Endothelial cell of umbilical vein (primary cell): ENCODE measurements at regions not wholly inside any gene's neighbourhood (a gene's known extent, or its start where the extent isn't known, plus 50 kb on each side); places are given as distances from the start of the nearest gene placed in this dataset.

Experiments used
- BruUV-seq: library from RNA; stranded (reverse); fragments of 400-500 nt; replicated peaks from 2 replicates; lab custom pipeline; 2021; lab: Mats Ljungman, UMichigan
- CTCF ChIA-PET: fragments of 300-600, 350-600 bp; sonication (Branson Sonifier 250); formaldehyde crosslinking; loops from one replicate; lab custom pipeline; 2021; ENCODE audit warnings: antibody characterized with exemption, inconsistent platforms; lab: Charles Lee
- POLR2A ChIA-PET: fragments of 300-600, 350-600 bp; sonication (Branson Sonifier 250); formaldehyde crosslinking; loops from one replicate; lab custom pipeline; 2021; ENCODE audit warnings: antibody characterized with exemption, inconsistent platforms; lab: Charles Lee
- DNase-seq: peaks from one replicate; pipeline ENCODE4 v3.0.0-alpha.2; 2011; ENCODE audit warnings: low read depth, low spot score
- FAIRE-seq: peaks from 2 replicates; lab custom pipeline; 2011; peaks lifted over from hg19 to GRCh38; lab: Jason Lieb, UNC
- H2AFZ ChIP-seq: 2 replicates; pipeline ENCODE4 v1.6.0; 2012; ENCODE audit warnings: low read depth, low read length, control low read depth, inconsistent platforms
- H3K27ac ChIP-seq: 2 replicates; pipeline ENCODE4 v1.5.1; 2011; ENCODE audit warnings: low read depth, mild to moderate bottlenecking, control low read depth, low read length, moderate library complexity; ENCODE audit not compliant: insufficient read depth
- H3K27me3 ChIP-seq, 2 experiments: 2 replicates each; pipeline versions ENCODE4 v1.6.0 to v1.6.1; 2011; ENCODE audit warnings: low read length in 2 of 2, mixed read lengths in 1 of 2; ENCODE audit not compliant: control insufficient read depth in 2 of 2, insufficient read depth in 2 of 2
- H3K36me3 ChIP-seq, 2 experiments: 2 replicates in 1 of 2; 3 replicates in 1 of 2; pipeline ENCODE4 v1.5.1; 2011; ENCODE audit warnings: low read length in 2 of 2, mild to moderate bottlenecking in 1 of 2, moderate library complexity in 1 of 2; ENCODE audit not compliant: control insufficient read depth in 2 of 2, insufficient read depth in 2 of 2; ENCODE audit errors: extremely low read depth in 1 of 2
- H3K4me1 ChIP-seq: 3 replicates; pipeline ENCODE4 v1.5.1; 2011; ENCODE audit warnings: mild to moderate bottlenecking, low read length; ENCODE audit not compliant: control insufficient read depth, insufficient read depth; ENCODE audit errors: extremely low read depth
- H3K4me2 ChIP-seq: 2 replicates; pipeline ENCODE4 v1.6.1; 2011; ENCODE audit warnings: low read length, control low read depth, mixed read lengths; ENCODE audit not compliant: insufficient read depth
- H3K4me3 ChIP-seq, 3 experiments: fragments of 200-600 bp in 1 of 3; sonication (generic), shearing (Covaris generic) in 1 of 3; replicated peaks in 1 of 3; 2 replicates each; pipeline ENCODE4 v1.5.1; 2011 to 2016; ENCODE audit warnings: control low read depth in 3 of 3, low read length in 3 of 3, mild to moderate bottlenecking in 2 of 3, inconsistent platforms in 1 of 3, low read depth in 1 of 3, moderate library complexity in 1 of 3; ENCODE audit not compliant: insufficient read depth in 1 of 3
- H3K79me2 ChIP-seq: 2 replicates; pipeline ENCODE4 v1.6.0; 2012; ENCODE audit warnings: low read length, inconsistent platforms; ENCODE audit not compliant: control insufficient read depth, insufficient read depth
- H3K9ac ChIP-seq: replicated peaks from 2 replicates; pipeline ENCODE3; 2011; ENCODE audit warnings: low read length, control low read depth; ENCODE audit not compliant: insufficient read depth; ENCODE audit errors: extremely low read depth
- H3K9me1 ChIP-seq: replicated peaks from 3 replicates; pipeline ENCODE4 v1.6.0; 2011; ENCODE audit warnings: mild to moderate bottlenecking, low read length; ENCODE audit not compliant: control insufficient read depth, insufficient read depth; ENCODE audit errors: extremely low read depth
- H3K9me3 ChIP-seq: replicated peaks from 2 replicates; pipeline ENCODE4 v1.5.1; 2012; ENCODE audit warnings: low read length, inconsistent platforms; ENCODE audit not compliant: control insufficient read depth, insufficient read depth
- H4K20me1 ChIP-seq: replicated peaks from 2 replicates; pipeline ENCODE3; 2011; ENCODE audit warnings: mild to moderate bottlenecking, low read length; ENCODE audit not compliant: control insufficient read depth, insufficient read depth; ENCODE audit errors: extremely low read depth
- EZH2 ChIP-seq: IDR thresholded peaks from 2 replicates; pipeline ENCODE4 v1.6.1; 2012; ENCODE audit warnings: borderline replicate concordance, low read depth, mild to moderate bottlenecking, moderate library complexity, low read length, inconsistent platforms; ENCODE audit not compliant: severe bottlenecking
- FOS ChIP-seq: IDR thresholded peaks from 2 replicates; pipeline ENCODE4 v1.6.1; 2011; ENCODE audit warnings: mild to moderate bottlenecking, low read length, moderate library complexity, borderline replicate concordance; ENCODE audit not compliant: insufficient read depth
- GATA2 ChIP-seq: IDR thresholded peaks from 2 replicates; pipeline ENCODE4 v1.7.0; 2011; ENCODE audit warnings: low read depth, mild to moderate bottlenecking, moderate library complexity, mixed read lengths, low read length; ENCODE audit not compliant: insufficient read length, insufficient read depth
- JUN ChIP-seq: IDR thresholded peaks from 2 replicates; pipeline ENCODE4 v1.6.1; 2011; ENCODE audit warnings: borderline replicate concordance, low read depth; ENCODE audit not compliant: insufficient read length, insufficient read depth
- MYC ChIP-seq: IDR thresholded peaks from one replicate; pipeline ENCODE4 v1.6.1; 2011; ENCODE audit warnings: mild to moderate bottlenecking, low read depth, low read length
- POLR2A ChIP-seq: IDR thresholded peaks from 2 replicates; pipeline ENCODE4 v1.6.1; 2012; ENCODE audit warnings: low read depth, mild to moderate bottlenecking, control low read depth, low read length
- POLR2AphosphoS5 ChIP-seq: IDR thresholded peaks from 2 replicates; pipeline ENCODE4 v1.6.1; 2012; ENCODE audit warnings: low read depth, mild to moderate bottlenecking, control low read depth, low read length, moderate library complexity; ENCODE audit not compliant: insufficient read depth
- dilution Hi-C: fragments of 300-500 bp; cut with MboI; formaldehyde crosslinking; loops from one replicate; pipeline ENCODE4 v1.15.0; 2019; ENCODE audit warnings: low sequenced_read_pairs; ENCODE audit not compliant: extremely low pct_ligation_motif_present
- intact Hi-C: fragments of 100-400 bp; cut with micrococcal nuclease; formaldehyde crosslinking; loops from one replicate; pipeline ENCODE4 v1.10.0; 2022
- TF ChIP-seq, protein P1 (sequence below): IDR thresholded peaks from 2 replicates; pipeline ENCODE4 v1.6.1; 2011; ENCODE audit not compliant: insufficient read depth, insufficient read length
- TF ChIP-seq, protein P2 (sequence below), 2 donors: IDR thresholded peaks; 1 replicate in 1 of 2; 2 replicates in 1 of 2; pipeline ENCODE4 v1.5.1; 2011; ENCODE audit warnings: low read length in 2 of 2, mild to moderate bottlenecking in 2 of 2, moderate library complexity in 2 of 2, control low read depth in 1 of 2, inconsistent platforms in 1 of 2, low read depth in 1 of 2; ENCODE audit not compliant: insufficient read depth in 1 of 2; ENCODE audit errors: extremely low read depth in 1 of 2

DNA sequence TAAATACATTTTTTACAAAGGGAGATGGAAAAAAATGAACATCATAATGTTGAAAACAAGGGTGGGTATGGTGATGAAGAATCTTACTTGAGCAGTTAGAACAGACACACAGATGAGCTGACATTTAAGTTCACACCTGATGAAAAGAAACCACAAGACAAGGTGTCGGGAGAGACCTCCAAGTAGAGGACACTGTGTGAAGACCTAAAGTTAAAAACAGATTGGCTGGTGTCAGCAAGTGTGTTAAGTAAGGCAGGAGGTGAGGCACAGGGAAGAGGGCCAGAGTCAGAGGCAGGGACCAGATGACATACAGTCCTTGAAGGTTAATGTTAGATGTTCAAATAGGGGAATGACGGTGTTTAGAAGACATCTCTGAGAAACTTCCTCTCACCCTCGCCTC lies 236.8 kb downstream of the FAT3 start:
- H4K20me1 ChIP-seq = no peaks in the 10 kb centered on the region
- TF ChIP-seq EZH2 = no peak
- no peak for TF ChIP-seq POLR2AphosphoS5
- no peak for TF ChIP-seq JUN
- TF ChIP-seq GATA2 = no peak
- TF ChIP-seq MYC = no peak
- TF ChIP-seq, protein P1, sequence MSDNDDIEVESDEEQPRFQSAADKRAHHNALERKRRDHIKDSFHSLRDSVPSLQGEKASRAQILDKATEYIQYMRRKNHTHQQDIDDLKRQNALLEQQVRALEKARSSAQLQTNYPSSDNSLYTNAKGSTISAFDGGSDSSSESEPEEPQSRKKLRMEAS = no peak
- TF ChIP-seq POLR2A = no peak
- TF ChIP-seq FOS = no peak
- TF ChIP-seq, protein P2, sequence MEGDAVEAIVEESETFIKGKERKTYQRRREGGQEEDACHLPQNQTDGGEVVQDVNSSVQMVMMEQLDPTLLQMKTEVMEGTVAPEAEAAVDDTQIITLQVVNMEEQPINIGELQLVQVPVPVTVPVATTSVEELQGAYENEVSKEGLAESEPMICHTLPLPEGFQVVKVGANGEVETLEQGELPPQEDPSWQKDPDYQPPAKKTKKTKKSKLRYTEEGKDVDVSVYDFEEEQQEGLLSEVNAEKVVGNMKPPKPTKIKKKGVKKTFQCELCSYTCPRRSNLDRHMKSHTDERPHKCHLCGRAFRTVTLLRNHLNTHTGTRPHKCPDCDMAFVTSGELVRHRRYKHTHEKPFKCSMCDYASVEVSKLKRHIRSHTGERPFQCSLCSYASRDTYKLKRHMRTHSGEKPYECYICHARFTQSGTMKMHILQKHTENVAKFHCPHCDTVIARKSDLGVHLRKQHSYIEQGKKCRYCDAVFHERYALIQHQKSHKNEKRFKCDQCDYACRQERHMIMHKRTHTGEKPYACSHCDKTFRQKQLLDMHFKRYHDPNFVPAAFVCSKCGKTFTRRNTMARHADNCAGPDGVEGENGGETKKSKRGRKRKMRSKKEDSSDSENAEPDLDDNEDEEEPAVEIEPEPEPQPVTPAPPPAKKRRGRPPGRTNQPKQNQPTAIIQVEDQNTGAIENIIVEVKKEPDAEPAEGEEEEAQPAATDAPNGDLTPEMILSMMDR (IDR thresholded peaks at IDR 0.05; ENCODE audit: extremely low read depth in 1 of 2, insufficient read depth in 1 of 2, low read depth in 1 of 2, low read length in 2 of 2) = no peak
- no peaks in the 10 kb centered on the region for H3K79me2 ChIP-seq
- H3K4me1 ChIP-seq = no peaks in the 10 kb centered on the region
- H3K4me3 ChIP-seq = no peak overlapping the region
- DNase-seq (no peak), FAIRE-seq (no peak)
- dilution Hi-C loops = no loop called here
- H2AFZ ChIP-seq = no peak overlapping the region
- no peaks in the 10 kb centered on the region for H3K36me3 ChIP-seq
- no peak overlapping the region for H3K27ac ChIP-seq
- no peaks in the 10 kb centered on the region for H3K9me3 ChIP-seq
- no peaks in the 10 kb centered on the region for H3K9me1 ChIP-seq
- CTCF ChIA-PET = no interaction called here
- no TSS peak for BruUV-seq
- no peak overlapping the region for H3K9ac ChIP-seq
- H3K4me2 ChIP-seq = no peak overlapping the region
- POLR2A ChIA-PET = no interaction called here
- no peaks in the 10 kb centered on the region for H3K27me3 ChIP-seq
- intact Hi-C loops = no loop called here
